GM12874 (cell line): ENCODE measurements at regions not wholly inside any gene's neighbourhood (a gene's known extent, or its start where the extent isn't known, plus 50 kb on each side); places are given as distances from the start of the nearest gene placed in this dataset.

Experiments
- CTCF ChIP-seq: IDR thresholded peaks from 2 replicates; pipeline ENCODE4 v1.5.1; 2011; ENCODE audit warnings: low read depth, mild to moderate bottlenecking, control low read depth, low read length, moderate library complexity; ENCODE audit not compliant: insufficient read depth

GRCh38 chr1:168490306-168490705 is 53.5 kb downstream of the XCL2 start:
- TF ChIP-seq CTCF: no peak

GRCh38 chr1:168488138-168488537 is 55.7 kb downstream of the XCL2 start:
- TF ChIP-seq CTCF: no peak

GRCh38 chr1:168485048-168485447 is 58.7 kb downstream of the XCL2 start:
- TF ChIP-seq CTCF: no peak

GRCh38 chr1:168484083-168484482 is 59.7 kb downstream of the XCL2 start:
- TF ChIP-seq CTCF: no peak

- no peak for TF ChIP-seq CTCF
Measured at GRCh38 chr1:168483539-168483938, 60.3 kb downstream of the XCL2 start.

- no peak for TF ChIP-seq CTCF
Measured at GRCh38 chr1:168482106-168482505, 61.7 kb downstream of the XCL2 start.

- no peak for TF ChIP-seq CTCF
Measured at GRCh38 chr1:168481586-168481985, 62.2 kb downstream of the XCL2 start.

GRCh38 chr1:168480997-168481396 is 62.8 kb downstream of the XCL2 start:
- TF ChIP-seq CTCF: no peak
